Gastrocnemius medialis (tissue), 4 donors: ENCODE measurements at regions not wholly inside any gene's neighbourhood (a gene's known extent, or its start where the extent isn't known, plus 50 kb on each side); places are given as distances from the start of the nearest gene placed in this dataset.

Source experiments
- ATAC-seq, 2 donors: fragments of 150-250 bp; one replicate each; pipeline ENCODE4 v1.9.1; 2016
- DNase-seq, 2 donors: peaks; one replicate each; pipeline ENCODE4 v3.0.0-alpha.2; 2019
- H3K27ac ChIP-seq, 4 donors: fragments of 200-600 bp; sonication (generic); 1 replicate in 1 of 4; 2 replicates in 3 of 4; pipeline ENCODE4 v1.5.1; 2016 to 2018; ENCODE audit warnings: mild to moderate bottlenecking in 2 of 4, moderate library complexity in 1 of 4
- H3K27me3 ChIP-seq, 3 donors: fragments of 200-600 bp; sonication (generic) in 2 of 3; 1 replicate in 1 of 3; 2 replicates in 2 of 3; pipeline versions ENCODE4 v1.5.1 to v1.6.0; 2016 to 2019; ENCODE audit warnings: mild to moderate bottlenecking in 1 of 3, moderate library complexity in 1 of 3
- H3K36me3 ChIP-seq, 2 donors: fragments of 200-600 bp; sonication (generic) in 1 of 2; one replicate each; pipeline ENCODE4 v1.5.1; 2017 to 2018
- H3K4me1 ChIP-seq, 2 donors: fragments of 200-600 bp; sonication (generic) in 1 of 2; one replicate each; pipeline ENCODE4 v1.5.1; 2016 to 2017; ENCODE audit warnings: mild to moderate bottlenecking in 2 of 2
- H3K4me3 ChIP-seq, 4 donors: fragments of 200-600 bp; sonication (generic) in 3 of 4; 1 replicate in 1 of 4; 2 replicates in 3 of 4; pipeline ENCODE4 v1.5.1; 2016 to 2019; ENCODE audit warnings: mild to moderate bottlenecking in 2 of 4
- H3K9me3 ChIP-seq, 3 donors: fragments of 200-600 bp; sonication (generic) in 2 of 3; 1 replicate in 1 of 3; 2 replicates in 2 of 3; pipeline ENCODE4 v1.5.1; 2016 to 2019
- CTCF ChIP-seq, 5 experiments: fragments of 450-650 bp in 3 of 5; fragments of 200-600 bp in 2 of 5; sonication (generic) in 2 of 5; IDR thresholded peaks in 4 of 5; conservative IDR thresholded peaks in 1 of 5; 1 replicate in 4 of 5; 2 replicates in 1 of 5; pipeline ENCODE4 v1.5.1; 2016 to 2019; ENCODE audit warnings: antibody characterized with exemption in 5 of 5, mild to moderate bottlenecking in 3 of 5, moderate library complexity in 3 of 5
- POLR2A ChIP-seq, 2 donors: fragments of 450-650 bp; IDR thresholded peaks; one replicate each; pipeline ENCODE4 v1.6.1; 2017; ENCODE audit warnings: antibody characterized with exemption in 2 of 2, mild to moderate bottlenecking in 2 of 2, moderate library complexity in 2 of 2
- in situ Hi-C, 4 donors: fragments of 200-750 bp; cut with MboI; loops; one replicate each; pipeline versions ENCODE4 v1.15.0 to v1.8.0; 2017; ENCODE audit warnings: low sequenced_read_pairs in 4 of 4
- intact Hi-C: fragments of 100-400 bp; cut with DNase I; formaldehyde crosslinking; loops from one replicate; pipeline ENCODE4 v1.15.1; 2023; ENCODE audit warnings: low total_unique reads

- Histone ChIP-seq H3K27ac (no peak overlapping the region), H3K4me1 (no peaks in the 10 kb centered on the region), H3K4me3 (no peak overlapping the region), H3K9me3 (no peaks in the 10 kb centered on the region), H3K36me3 (no peaks in the 10 kb centered on the region), H3K27me3 (no peaks in the 10 kb centered on the region)
- intact Hi-C loops: no loop called here
- no peak for ATAC-seq
- no peak for DNase-seq
- in situ Hi-C loops: no loop called here
- no peak for TF ChIP-seq CTCF (IDR thresholded peaks at IDR 0.05 in 4 of 5, conservative IDR thresholded peaks at IDR 0.05 in 1 of 5)
- TF ChIP-seq POLR2A (IDR thresholded peaks at IDR 0.05): no peak
Observed at GRCh38 chr3:99319961-99320360, 318.4 kb upstream of the COL8A1 start.

GRCh38 chr3:99319450-99319849, 318.9 kb upstream of the COL8A1 start:
- H3K9me3 ChIP-seq: no peaks in the 10 kb centered on the region
- intact Hi-C loops (no loop called here), in situ Hi-C loops (no loop called here)
- no peaks in the 10 kb centered on the region for H3K27me3 ChIP-seq
- no peak overlapping the region for H3K27ac ChIP-seq
- DNase-seq: no peak
- TF ChIP-seq CTCF (IDR thresholded peaks at IDR 0.05 in 4 of 5, conservative IDR thresholded peaks at IDR 0.05 in 1 of 5) (no peak), POLR2A (IDR thresholded peaks at IDR 0.05) (no peak)
- ATAC-seq: no peak
- no peaks in the 10 kb centered on the region for H3K36me3 ChIP-seq
- no peaks in the 10 kb centered on the region for H3K4me1 ChIP-seq
- H3K4me3 ChIP-seq: no peak overlapping the region

GRCh38 chr3:99317201-99317600, 321.2 kb upstream of the COL8A1 start:
- in situ Hi-C loops (no loop called here), intact Hi-C loops (no loop called here)
- Histone ChIP-seq H3K9me3 (no peaks in the 10 kb centered on the region), H3K27me3 (no peaks in the 10 kb centered on the region), H3K27ac (no peak overlapping the region), H3K4me3 (no peak overlapping the region), H3K36me3 (no peaks in the 10 kb centered on the region), H3K4me1 (no peaks in the 10 kb centered on the region)
- no peak for ATAC-seq
- no peak for TF ChIP-seq CTCF (IDR thresholded peaks at IDR 0.05 in 4 of 5, conservative IDR thresholded peaks at IDR 0.05 in 1 of 5)
- no peak for DNase-seq

GRCh38 chr3:99315896-99316295, 322.5 kb upstream of the COL8A1 start:
- Histone ChIP-seq H3K4me1 (no peaks in the 10 kb centered on the region), H3K36me3 (no peaks in the 10 kb centered on the region), H3K4me3 (no peak overlapping the region), H3K27me3 (no peaks in the 10 kb centered on the region), H3K9me3 (no peaks in the 10 kb centered on the region), H3K27ac (no peak overlapping the region)
- intact Hi-C loops (no loop called here), in situ Hi-C loops (no loop called here)
- DNase-seq (no peak), ATAC-seq (no peak)
- no peak for TF ChIP-seq CTCF (IDR thresholded peaks at IDR 0.05 in 4 of 5, conservative IDR thresholded peaks at IDR 0.05 in 1 of 5)
- no peak for TF ChIP-seq POLR2A (IDR thresholded peaks at IDR 0.05)

- Histone ChIP-seq H3K4me3 (no peak overlapping the region), H3K36me3 (no peaks in the 10 kb centered on the region), H3K4me1 (no peaks in the 10 kb centered on the region), H3K27ac (no peak overlapping the region), H3K9me3 (no peaks in the 10 kb centered on the region), H3K27me3 (no peaks in the 10 kb centered on the region)
- intact Hi-C loops (no loop called here), in situ Hi-C loops (no loop called here)
- ATAC-seq: no peak
- no peak for DNase-seq
- no peak for TF ChIP-seq POLR2A (IDR thresholded peaks at IDR 0.05)
- no peak for TF ChIP-seq CTCF (IDR thresholded peaks at IDR 0.05 in 4 of 5, conservative IDR thresholded peaks at IDR 0.05 in 1 of 5)
Observed at GRCh38 chr3:99313485-99313884, 324.9 kb upstream of the COL8A1 start.
